ENCODE measurements at regions not wholly inside any gene's neighbourhood (a gene's known extent, or its start where the extent isn't known, plus 50 kb on each side); places are given as distances from the start of the nearest gene placed in this dataset.

GRCh38 chr3:8276056-8276455 is 225.6 kb upstream of the LMCD1 start:
- TF ChIP-seq CTCF (IDR thresholded peaks at IDR 0.05) (no peak), POLR2A (IDR thresholded peaks at IDR 0.05) (no peak)

All from upper lobe of left lung (tissue), 4 donors.